AG04450 (cell line): ENCODE measurements at regions not wholly inside any gene's neighbourhood (a gene's known extent, or its start where the extent isn't known, plus 50 kb on each side); places are given as distances from the start of the nearest gene placed in this dataset.

Experiments used
- CTCF ChIA-PET: fragments of 300-600, 350-600 bp; formaldehyde crosslinking; extraction: SDS; loops from one replicate; lab custom pipeline; 2022; ENCODE audit warnings: antibody characterized with exemption, inconsistent platforms; lab: Charles Lee
- POLR2A ChIA-PET: fragments of 350-600 bp; formaldehyde crosslinking; extraction: SDS; loops from one replicate; lab custom pipeline; 2021; ENCODE audit warnings: antibody characterized with exemption, inconsistent platforms; lab: Yijun Ruan, JAX
- DNase-seq: peaks from one replicate; pipeline ENCODE4 v3.0.0-alpha.2; 2011; ENCODE audit warnings: low read depth, low spot score
- H3K27ac ChIP-seq: one replicate; pipeline ENCODE4 v1.5.1; 2012; ENCODE audit warnings: low read depth, low read length, control low read depth
- H3K27me3 ChIP-seq: one replicate; pipeline ENCODE4 v1.6.0; 2012; ENCODE audit warnings: low read length; ENCODE audit not compliant: control insufficient read depth, insufficient read depth
- H3K4me3 ChIP-seq: 2 replicates; pipeline ENCODE4 v1.5.1; 2011; ENCODE audit warnings: mild to moderate bottlenecking, low read depth, low read length, control low read depth
- H3K9me3 ChIP-seq: 2 replicates; pipeline ENCODE4 v1.5.1; 2012; ENCODE audit warnings: low read length; ENCODE audit not compliant: control insufficient read depth, insufficient read depth
- CTCF ChIP-seq: IDR thresholded peaks from 2 replicates; pipeline ENCODE4 v1.5.1; 2011; ENCODE audit warnings: low read depth, low read length, control low read depth, inconsistent platforms

GRCh38 chr10:111516144-111516543 is 439.3 kb downstream of the ADRA2A start:
- CTCF ChIA-PET, result no interaction called here
- POLR2A ChIA-PET, result no interaction called here
- no peak overlapping the region for H3K4me3 ChIP-seq
- no peak for DNase-seq
- H3K27me3 ChIP-seq, result no peaks in the 10 kb centered on the region
- no peak overlapping the region for H3K27ac ChIP-seq
- no peak for TF ChIP-seq CTCF
- peaks cover 11% of the 10 kb centered on the region for H3K9me3 ChIP-seq

GRCh38 chr10:111522141-111522540 is 445.3 kb downstream of the ADRA2A start:
- H3K9me3 ChIP-seq, result peaks cover 19% of the 10 kb centered on the region
- DNase-seq, result no peak
- no peak overlapping the region for H3K27ac ChIP-seq
- no peaks in the 10 kb centered on the region for H3K27me3 ChIP-seq
- POLR2A ChIA-PET, result no interaction called here
- CTCF ChIA-PET, result no interaction called here
- H3K4me3 ChIP-seq, result no peak overlapping the region
- no peak for TF ChIP-seq CTCF

GRCh38 chr10:111522551-111522950 is 445.7 kb downstream of the ADRA2A start:
- no peaks in the 10 kb centered on the region for H3K27me3 ChIP-seq
- POLR2A ChIA-PET, result no interaction called here
- no peak for TF ChIP-seq CTCF
- H3K9me3 ChIP-seq, result peaks cover 19% of the 10 kb centered on the region; the same call in 1 of the 2 replicates
- H3K27ac ChIP-seq, result no peak overlapping the region
- CTCF ChIA-PET, result no interaction called here
- no peak for DNase-seq
- no peak overlapping the region for H3K4me3 ChIP-seq

GRCh38 chr10:111523016-111523415 is 446.2 kb downstream of the ADRA2A start:
- ChIA-PET POLR2A (no interaction called here), CTCF (no interaction called here)
- no peak for DNase-seq
- H3K27ac ChIP-seq, result no peak overlapping the region
- no peaks in the 10 kb centered on the region for H3K27me3 ChIP-seq
- H3K9me3 ChIP-seq, result peaks cover 19% of the 10 kb centered on the region; the same call in 1 of the 2 replicates
- TF ChIP-seq CTCF, result no peak
- H3K4me3 ChIP-seq, result no peak overlapping the region

GRCh38 chr10:111524134-111524533 is 447.3 kb downstream of the ADRA2A start:
- DNase-seq, result no peak
- POLR2A ChIA-PET, result no interaction called here
- CTCF ChIA-PET, result no interaction called here
- TF ChIP-seq CTCF, result no peak
- H3K4me3 ChIP-seq, result no peak overlapping the region
- H3K27ac ChIP-seq, result no peak overlapping the region
- no peaks in the 10 kb centered on the region for H3K27me3 ChIP-seq
- peaks cover 19% of the 10 kb centered on the region; the same call in 1 of the 2 replicates for H3K9me3 ChIP-seq
